ENCODE measurements at regions not wholly inside any gene's neighbourhood (a gene's known extent, or its start where the extent isn't known, plus 50 kb on each side); places are given as distances from the start of the nearest gene placed in this dataset.
"Not testable (repeated sequence)": the region's sequence is repeated elsewhere in the genome, so short reads cannot be mapped to it uniquely, and the experiment has no call there.

- TF ChIP-seq, protein P1, sequence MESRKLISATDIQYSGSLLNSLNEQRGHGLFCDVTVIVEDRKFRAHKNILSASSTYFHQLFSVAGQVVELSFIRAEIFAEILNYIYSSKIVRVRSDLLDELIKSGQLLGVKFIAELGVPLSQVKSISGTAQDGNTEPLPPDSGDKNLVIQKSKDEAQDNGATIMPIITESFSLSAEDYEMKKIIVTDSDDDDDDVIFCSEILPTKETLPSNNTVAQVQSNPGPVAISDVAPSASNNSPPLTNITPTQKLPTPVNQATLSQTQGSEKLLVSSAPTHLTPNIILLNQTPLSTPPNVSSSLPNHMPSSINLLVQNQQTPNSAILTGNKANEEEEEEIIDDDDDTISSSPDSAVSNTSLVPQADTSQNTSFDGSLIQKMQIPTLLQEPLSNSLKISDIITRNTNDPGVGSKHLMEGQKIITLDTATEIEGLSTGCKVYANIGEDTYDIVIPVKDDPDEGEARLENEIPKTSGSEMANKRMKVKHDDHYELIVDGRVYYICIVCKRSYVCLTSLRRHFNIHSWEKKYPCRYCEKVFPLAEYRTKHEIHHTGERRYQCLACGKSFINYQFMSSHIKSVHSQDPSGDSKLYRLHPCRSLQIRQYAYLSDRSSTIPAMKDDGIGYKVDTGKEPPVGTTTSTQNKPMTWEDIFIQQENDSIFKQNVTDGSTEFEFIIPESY (IDR thresholded peaks at IDR 0.05; ENCODE audit: extremely low read depth, insufficient replicate concordance, low read length), result not testable (repeated sequence)
- TF ChIP-seq, protein P2, sequence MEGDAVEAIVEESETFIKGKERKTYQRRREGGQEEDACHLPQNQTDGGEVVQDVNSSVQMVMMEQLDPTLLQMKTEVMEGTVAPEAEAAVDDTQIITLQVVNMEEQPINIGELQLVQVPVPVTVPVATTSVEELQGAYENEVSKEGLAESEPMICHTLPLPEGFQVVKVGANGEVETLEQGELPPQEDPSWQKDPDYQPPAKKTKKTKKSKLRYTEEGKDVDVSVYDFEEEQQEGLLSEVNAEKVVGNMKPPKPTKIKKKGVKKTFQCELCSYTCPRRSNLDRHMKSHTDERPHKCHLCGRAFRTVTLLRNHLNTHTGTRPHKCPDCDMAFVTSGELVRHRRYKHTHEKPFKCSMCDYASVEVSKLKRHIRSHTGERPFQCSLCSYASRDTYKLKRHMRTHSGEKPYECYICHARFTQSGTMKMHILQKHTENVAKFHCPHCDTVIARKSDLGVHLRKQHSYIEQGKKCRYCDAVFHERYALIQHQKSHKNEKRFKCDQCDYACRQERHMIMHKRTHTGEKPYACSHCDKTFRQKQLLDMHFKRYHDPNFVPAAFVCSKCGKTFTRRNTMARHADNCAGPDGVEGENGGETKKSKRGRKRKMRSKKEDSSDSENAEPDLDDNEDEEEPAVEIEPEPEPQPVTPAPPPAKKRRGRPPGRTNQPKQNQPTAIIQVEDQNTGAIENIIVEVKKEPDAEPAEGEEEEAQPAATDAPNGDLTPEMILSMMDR (IDR thresholded peaks at IDR 0.05 in 2 of 3, conservative IDR thresholded peaks at IDR 0.05 in 1 of 3; ENCODE audit: borderline replicate concordance in 1 of 3, insufficient read depth in 1 of 3, low read depth in 2 of 3, low read length in 2 of 3), result not testable (repeated sequence)
- not testable (repeated sequence) for TF ChIP-seq POLR2A (IDR thresholded peaks at IDR 0.05; ENCODE audit: borderline replicate concordance, extremely low read depth, insufficient read depth, insufficient read length); EZH2 (IDR thresholded peaks at IDR 0.05); POLR2AphosphoS5 (IDR thresholded peaks at IDR 0.05; ENCODE audit: low read depth, low read length); ZNF274 (IDR thresholded peaks at IDR 0.05; ENCODE audit: low read depth, low read length); CEBPB (IDR thresholded peaks at IDR 0.05; ENCODE audit: low read depth); ATF3 (IDR thresholded peaks at IDR 0.05); SP1 (IDR thresholded peaks at IDR 0.05; ENCODE audit: low read depth)
- TF ChIP-seq, protein P3, sequence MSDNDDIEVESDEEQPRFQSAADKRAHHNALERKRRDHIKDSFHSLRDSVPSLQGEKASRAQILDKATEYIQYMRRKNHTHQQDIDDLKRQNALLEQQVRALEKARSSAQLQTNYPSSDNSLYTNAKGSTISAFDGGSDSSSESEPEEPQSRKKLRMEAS (IDR thresholded peaks at IDR 0.05), result not testable (repeated sequence)
These were observed 310.9 kb upstream of the FRG1 start for GRCh38 chr4:189629733-189630132.
